ENCODE measurements at regions not wholly inside any gene's neighbourhood (a gene's known extent, or its start where the extent isn't known, plus 50 kb on each side); places are given as distances from the start of the nearest gene placed in this dataset.

- no peak for TF ChIP-seq CUX1 (IDR thresholded peaks at IDR 0.05; ENCODE audit: insufficient replicate concordance, low read depth, low read length)
- no peak for TF ChIP-seq KDM1A (IDR thresholded peaks at IDR 0.05; ENCODE audit: borderline replicate concordance)
- TF ChIP-seq TAF1 (IDR thresholded peaks at IDR 0.05; ENCODE audit: borderline replicate concordance, low read depth, low read length), result no peak
- no peak for TF ChIP-seq MXI1 (IDR thresholded peaks at IDR 0.05; ENCODE audit: low read depth, low read length)
- no peak for TF ChIP-seq TCF7 (IDR thresholded peaks at IDR 0.05; ENCODE audit: borderline replicate concordance)
These were observed 178.0 kb upstream of the IGFBP3 start (continued) for GRCh38 chr7:46099076-46099475.

- no peak overlapping the region for H3K9ac ChIP-seq (ENCODE audit: control insufficient read depth, insufficient read depth, low read length)
- intact Hi-C loops (cut with micrococcal nuclease; ENCODE audit: unreplicated experiment) (no loop called here), in situ Hi-C loops (cut with MboI) (no loop called here)
- no peak overlapping the region for H2AFZ ChIP-seq (ENCODE audit: control insufficient read depth, low read depth, low read length)
- H4K20me1 ChIP-seq (ENCODE audit: control insufficient read depth, insufficient read depth), result no peaks in the 10 kb centered on the region
- CTCF ChIA-PET, result interaction anchor here (0.9 kb wide), 1 partner anchor 19 kb away, joined by 3 read pairs; no protein-coding TSS in a partner anchor
- SMC1A ChIA-PET (ENCODE audit: uncharacterized antibody, unreplicated experiment), result interaction anchor here (0.6 to 1.3 kb wide), 2 partner anchors 37 to 625 kb away, joined by 3 to 4 read pairs; no protein-coding TSS in a partner anchor
- TF ChIP-seq WRNIP1 (IDR thresholded peaks at IDR 0.05; ENCODE audit: borderline replicate concordance, low read depth, low read length), result no peak
- no peak for TF ChIP-seq RELA (IDR thresholded peaks at IDR 0.05; ENCODE audit: borderline replicate concordance, partially characterized antibody)
- no peak for TF ChIP-seq CBFB (IDR thresholded peaks at IDR 0.05; ENCODE audit: low read depth)
- no peak for TF ChIP-seq MEF2A (IDR thresholded peaks at IDR 0.05; ENCODE audit: insufficient read depth, low read depth, low read length)
- TF ChIP-seq CEBPB (IDR thresholded peaks at IDR 0.05; ENCODE audit: borderline replicate concordance in 1 of 2, low read depth in 2 of 2, low read length in 2 of 2), result no peak
- no peak for TF ChIP-seq IRF3 (IDR thresholded peaks at IDR 0.05)
- no peak for TF ChIP-seq NRF1 (conservative IDR thresholded peaks at IDR 0.05; ENCODE audit: low read depth, low read length)
- TF ChIP-seq HDAC2 (IDR thresholded peaks at IDR 0.05), result no peak
- no peak for TF ChIP-seq KDM1A (IDR thresholded peaks at IDR 0.05; ENCODE audit: borderline replicate concordance)
- TF ChIP-seq SKIL (IDR thresholded peaks at IDR 0.05; ENCODE audit: low read depth, poor library complexity, severe bottlenecking), result no peak
- TF ChIP-seq CHD1 (IDR thresholded peaks at IDR 0.05; ENCODE audit: low read depth, low read length), result no peak
- RAD21 ChIA-PET (ENCODE audit: unreplicated experiment), result no interaction called here
- POLR2A ChIA-PET, result no interaction called here
- H3K36me3 ChIP-seq (ENCODE audit: control insufficient read depth in 2 of 2, insufficient read depth in 2 of 2, low read length in 1 of 2), result no peaks in the 10 kb centered on the region
- no peak for DNase-seq (ENCODE audit: low read depth, low spot score)
- H3K4me3 ChIP-seq, result no peak overlapping the region
- H3K27ac ChIP-seq (ENCODE audit: control insufficient read depth, insufficient read depth), result no peak overlapping the region
- H3K4me2 ChIP-seq (ENCODE audit: control insufficient read depth, insufficient read depth), result no peak overlapping the region
- H3K79me2 ChIP-seq (ENCODE audit: control insufficient read depth, insufficient read depth, low read length), result no peaks in the 10 kb centered on the region
- no peaks in the 10 kb centered on the region for H3K27me3 ChIP-seq (replicated peaks in 1 of 2; ENCODE audit: control insufficient read depth in 2 of 2, insufficient read depth in 2 of 2, low read length in 1 of 2)
- FAIRE-seq, result no peak
- 0% methylated on average over 1 of the region's 1 CpG for WGBS (ENCODE audit: insufficient coverage, insufficient replicate concordance, low lambda C conversion rate, missing lambda C conversion rate)
- no peaks in the 10 kb centered on the region for H3K9me3 ChIP-seq (replicated peaks; ENCODE audit: control insufficient read depth, insufficient read depth, low read length)
- H3K4me1 ChIP-seq (ENCODE audit: control insufficient read depth, insufficient read depth, low read length), result no peaks in the 10 kb centered on the region
- ATAC-seq, result no peak
- no TSS peak for BruUV-seq (replicated peaks)
These were observed 170.0 kb upstream of the IGFBP3 start for GRCh38 chr7:46091071-46091470.
